ENCODE measurements at regions not wholly inside any gene's neighbourhood (a gene's known extent, or its start where the extent isn't known, plus 50 kb on each side); places are given as distances from the start of the nearest gene placed in this dataset.

GRCh38 chr15:69505956-69506556 lies 53.4 kb downstream of the RPLP1 start:
- no peak overlapping the region for H3K4me3 ChIP-seq (ENCODE audit: low read length)
- H3K27me3 ChIP-seq (ENCODE audit: insufficient read depth, low read length) = no peaks in the 10 kb centered on the region
- no peaks in the 10 kb centered on the region for H3K9me3 ChIP-seq (ENCODE audit: low read depth, low read length)
- H3K4me1 ChIP-seq (ENCODE audit: insufficient read depth, low read length) = no peaks in the 10 kb centered on the region

GRCh38 chr15:69508659-69509058 lies 56.0 kb downstream of the RPLP1 start:
- H3K9me3 ChIP-seq (ENCODE audit: low read depth, low read length) = no peaks in the 10 kb centered on the region
- peaks cover under 1% of the 10 kb centered on the region for H3K4me1 ChIP-seq (ENCODE audit: insufficient read depth, low read length)
- H3K27me3 ChIP-seq (ENCODE audit: insufficient read depth, low read length) = no peaks in the 10 kb centered on the region
- no peak overlapping the region for H3K4me3 ChIP-seq (ENCODE audit: low read length)

- H3K9me3 ChIP-seq (ENCODE audit: low read depth, low read length) = no peaks in the 10 kb centered on the region
- no peak overlapping the region for H3K4me3 ChIP-seq (ENCODE audit: low read length)
- peaks cover 5% of the 10 kb centered on the region for H3K4me1 ChIP-seq (ENCODE audit: insufficient read depth, low read length)
- no peaks in the 10 kb centered on the region for H3K27me3 ChIP-seq (ENCODE audit: insufficient read depth, low read length)
Measured at GRCh38 chr15:69509131-69509530, 56.5 kb downstream of the RPLP1 start.

- no peak overlapping the region for H3K4me3 ChIP-seq (ENCODE audit: low read length)
- peaks cover 20% of the 10 kb centered on the region for H3K4me1 ChIP-seq (ENCODE audit: insufficient read depth, low read length)
- H3K9me3 ChIP-seq (ENCODE audit: low read depth, low read length) = no peaks in the 10 kb centered on the region
- H3K27me3 ChIP-seq (ENCODE audit: insufficient read depth, low read length) = no peaks in the 10 kb centered on the region
Measured at GRCh38 chr15:69510556-69510955, 57.9 kb downstream of the RPLP1 start.

GRCh38 chr15:69511015-69511414 lies 58.4 kb downstream of the RPLP1 start:
- Histone ChIP-seq H3K9me3 (ENCODE audit: low read depth, low read length) (no peaks in the 10 kb centered on the region), H3K27me3 (ENCODE audit: insufficient read depth, low read length) (no peaks in the 10 kb centered on the region), H3K4me3 (ENCODE audit: low read length) (no peak overlapping the region), H3K4me1 (ENCODE audit: insufficient read depth, low read length) (peaks cover 24% of the 10 kb centered on the region)

GRCh38 chr15:69511716-69512340 lies 59.2 kb downstream of the RPLP1 start:
- peaks cover 29% of the 10 kb centered on the region for H3K4me1 ChIP-seq (ENCODE audit: insufficient read depth, low read length)
- H3K4me3 ChIP-seq (ENCODE audit: low read length) = no peak overlapping the region
- H3K27me3 ChIP-seq (ENCODE audit: insufficient read depth, low read length) = no peaks in the 10 kb centered on the region
- no peaks in the 10 kb centered on the region for H3K9me3 ChIP-seq (ENCODE audit: low read depth, low read length)

GRCh38 chr15:69513450-69513960 lies 60.9 kb downstream of the RPLP1 start:
- Histone ChIP-seq H3K27me3 (ENCODE audit: insufficient read depth, low read length) (no peaks in the 10 kb centered on the region), H3K9me3 (ENCODE audit: low read depth, low read length) (no peaks in the 10 kb centered on the region), H3K4me1 (ENCODE audit: insufficient read depth, low read length) (peaks cover 32% of the 10 kb centered on the region), H3K4me3 (ENCODE audit: low read length) (no peak overlapping the region)

GRCh38 chr15:69513986-69514385 lies 61.4 kb downstream of the RPLP1 start:
- peaks cover 32% of the 10 kb centered on the region for H3K4me1 ChIP-seq (ENCODE audit: insufficient read depth, low read length)
- no peaks in the 10 kb centered on the region for H3K9me3 ChIP-seq (ENCODE audit: low read depth, low read length)
- no peak overlapping the region for H3K4me3 ChIP-seq (ENCODE audit: low read length)
- no peaks in the 10 kb centered on the region for H3K27me3 ChIP-seq (ENCODE audit: insufficient read depth, low read length)

GRCh38 chr15:69515508-69515907 lies 62.9 kb downstream of the RPLP1 start:
- Histone ChIP-seq H3K9me3 (ENCODE audit: low read depth, low read length) (no peaks in the 10 kb centered on the region), H3K27me3 (ENCODE audit: insufficient read depth, low read length) (no peaks in the 10 kb centered on the region), H3K4me1 (ENCODE audit: insufficient read depth, low read length) (peaks cover 32% of the 10 kb centered on the region), H3K4me3 (ENCODE audit: low read length) (no peak overlapping the region)

- H3K27me3 ChIP-seq (ENCODE audit: insufficient read depth, low read length) = no peaks in the 10 kb centered on the region
- peaks cover 32% of the 10 kb centered on the region for H3K4me1 ChIP-seq (ENCODE audit: insufficient read depth, low read length)
- H3K4me3 ChIP-seq (ENCODE audit: low read length) = no peak overlapping the region
- H3K9me3 ChIP-seq (ENCODE audit: low read depth, low read length) = no peaks in the 10 kb centered on the region
Measured at GRCh38 chr15:69515926-69516325, 63.3 kb downstream of the RPLP1 start.

- no peaks in the 10 kb centered on the region for H3K9me3 ChIP-seq (ENCODE audit: low read depth, low read length)
- H3K4me1 ChIP-seq (ENCODE audit: insufficient read depth, low read length) = peaks cover 32% of the 10 kb centered on the region
- H3K4me3 ChIP-seq (ENCODE audit: low read length) = no peak overlapping the region
- no peaks in the 10 kb centered on the region for H3K27me3 ChIP-seq (ENCODE audit: insufficient read depth, low read length)
Measured at GRCh38 chr15:69517052-69517451, 64.4 kb downstream of the RPLP1 start.

GRCh38 chr15:69518806-69519205 lies 66.2 kb downstream of the RPLP1 start:
- Histone ChIP-seq H3K4me1 (ENCODE audit: insufficient read depth, low read length) (peaks cover 30% of the 10 kb centered on the region), H3K4me3 (ENCODE audit: low read length) (no peak overlapping the region), H3K27me3 (ENCODE audit: insufficient read depth, low read length) (no peaks in the 10 kb centered on the region), H3K9me3 (ENCODE audit: low read depth, low read length) (no peaks in the 10 kb centered on the region)

GRCh38 chr15:69520067-69520466 lies 67.4 kb downstream of the RPLP1 start:
- no peaks in the 10 kb centered on the region for H3K9me3 ChIP-seq (ENCODE audit: low read depth, low read length)
- H3K27me3 ChIP-seq (ENCODE audit: insufficient read depth, low read length) = no peaks in the 10 kb centered on the region
- H3K4me3 ChIP-seq (ENCODE audit: low read length) = no peak overlapping the region
- peaks cover 17% of the 10 kb centered on the region for H3K4me1 ChIP-seq (ENCODE audit: insufficient read depth, low read length)

- no peaks in the 10 kb centered on the region for H3K4me1 ChIP-seq (ENCODE audit: insufficient read depth, low read length)
Measured at GRCh38 chr15:69522361-69522760, 69.7 kb downstream of the RPLP1 start.

GRCh38 chr15:69523010-69524001 lies 70.7 kb downstream of the RPLP1 start:
- Histone ChIP-seq H3K27me3 (ENCODE audit: insufficient read depth, low read length) (no peaks in the 10 kb centered on the region), H3K9me3 (ENCODE audit: low read depth, low read length) (no peaks in the 10 kb centered on the region), H3K4me1 (ENCODE audit: insufficient read depth, low read length) (no peaks in the 10 kb centered on the region), H3K4me3 (ENCODE audit: low read length) (no peak overlapping the region)

More at GRCh38 chr15:69522361-69522760, 69.7 kb downstream of the RPLP1 start:
- H3K4me3 ChIP-seq (ENCODE audit: low read length) = no peak overlapping the region
- no peaks in the 10 kb centered on the region for H3K27me3 ChIP-seq (ENCODE audit: insufficient read depth, low read length)
- H3K9me3 ChIP-seq (ENCODE audit: low read depth, low read length) = no peaks in the 10 kb centered on the region
